ENCODE measurements at regions not wholly inside any gene's neighbourhood (a gene's known extent, or its start where the extent isn't known, plus 50 kb on each side); places are given as distances from the start of the nearest gene placed in this dataset.
"Not testable (repeated sequence)": the region's sequence is repeated elsewhere in the genome, so short reads cannot be mapped to it uniquely, and the experiment has no call there.

- H3K4me3 ChIP-seq (ENCODE audit: low read length); DNase-seq (ENCODE audit: low read depth): not testable (repeated sequence)
Observed at GRCh38 chr17:13659051-13659450, 57.3 kb upstream of the HS3ST3A1 start.

- no peak overlapping the region for H3K4me3 ChIP-seq (ENCODE audit: low read length)
- DNase-seq (ENCODE audit: low read depth): no peak
- TF ChIP-seq, protein P1, sequence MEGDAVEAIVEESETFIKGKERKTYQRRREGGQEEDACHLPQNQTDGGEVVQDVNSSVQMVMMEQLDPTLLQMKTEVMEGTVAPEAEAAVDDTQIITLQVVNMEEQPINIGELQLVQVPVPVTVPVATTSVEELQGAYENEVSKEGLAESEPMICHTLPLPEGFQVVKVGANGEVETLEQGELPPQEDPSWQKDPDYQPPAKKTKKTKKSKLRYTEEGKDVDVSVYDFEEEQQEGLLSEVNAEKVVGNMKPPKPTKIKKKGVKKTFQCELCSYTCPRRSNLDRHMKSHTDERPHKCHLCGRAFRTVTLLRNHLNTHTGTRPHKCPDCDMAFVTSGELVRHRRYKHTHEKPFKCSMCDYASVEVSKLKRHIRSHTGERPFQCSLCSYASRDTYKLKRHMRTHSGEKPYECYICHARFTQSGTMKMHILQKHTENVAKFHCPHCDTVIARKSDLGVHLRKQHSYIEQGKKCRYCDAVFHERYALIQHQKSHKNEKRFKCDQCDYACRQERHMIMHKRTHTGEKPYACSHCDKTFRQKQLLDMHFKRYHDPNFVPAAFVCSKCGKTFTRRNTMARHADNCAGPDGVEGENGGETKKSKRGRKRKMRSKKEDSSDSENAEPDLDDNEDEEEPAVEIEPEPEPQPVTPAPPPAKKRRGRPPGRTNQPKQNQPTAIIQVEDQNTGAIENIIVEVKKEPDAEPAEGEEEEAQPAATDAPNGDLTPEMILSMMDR (IDR thresholded peaks at IDR 0.05; ENCODE audit: insufficient read depth, low read depth, low read length, missing control alignments): no peak
Observed at GRCh38 chr17:13665872-13666635, 64.3 kb upstream of the HS3ST3A1 start.

DNA sequence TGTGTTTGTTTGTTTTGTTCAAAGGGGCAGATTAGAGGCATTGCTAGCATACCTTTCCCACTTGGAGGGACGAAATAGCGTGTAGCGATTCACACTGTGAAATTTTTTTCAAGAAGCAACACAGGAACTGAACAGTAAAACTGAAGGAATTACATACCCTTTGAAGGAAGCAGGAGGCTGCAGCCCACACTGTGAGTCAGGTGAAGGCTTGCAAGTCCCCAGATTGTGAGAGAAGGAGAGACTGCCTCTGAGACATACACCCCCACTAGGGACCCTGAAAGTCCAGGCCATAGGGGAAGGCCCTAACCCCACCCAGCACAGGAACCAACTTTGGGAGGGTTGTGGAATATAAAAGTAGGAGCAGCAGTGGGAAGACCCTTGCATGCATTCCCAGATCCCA, 69.6 kb upstream of the HS3ST3A1 start:
- TF ChIP-seq, protein P1 (IDR thresholded peaks at IDR 0.05; ENCODE audit: insufficient read depth, low read depth, low read length, missing control alignments): no peak
- H3K4me3 ChIP-seq (ENCODE audit: low read length): no peak overlapping the region
- no peak for DNase-seq (ENCODE audit: low read depth)

DNA sequence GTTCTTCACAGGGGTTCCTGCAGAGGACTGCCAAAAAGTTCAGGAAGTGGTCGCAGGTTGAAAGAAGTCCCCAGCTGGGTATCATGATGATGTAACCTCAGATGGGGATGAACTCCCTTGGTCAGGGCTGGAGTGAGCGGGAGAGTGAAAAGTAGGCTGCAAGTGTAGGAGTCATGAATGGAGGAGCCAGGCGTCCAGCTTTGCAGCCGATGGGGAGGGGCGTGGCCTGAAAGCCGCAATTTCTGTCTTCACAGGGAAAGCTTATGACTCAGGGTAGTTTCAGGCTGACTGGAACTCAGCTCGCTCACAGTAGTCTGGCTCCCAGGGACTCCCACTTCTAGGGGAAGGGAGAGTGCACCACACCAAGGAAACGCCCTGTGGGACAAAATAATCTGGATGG, 70.0 kb upstream of the HS3ST3A1 start:
- TF ChIP-seq, protein P1 (IDR thresholded peaks at IDR 0.05; ENCODE audit: insufficient read depth, low read depth, low read length, missing control alignments): no peak
- peak; percentile 1 for DNase-seq (ENCODE audit: low read depth)
- H3K4me3 ChIP-seq (ENCODE audit: low read length): no peak overlapping the region

- TF ChIP-seq, protein P1 (IDR thresholded peaks at IDR 0.05; ENCODE audit: insufficient read depth, low read depth, low read length, missing control alignments): no peak
- no peak for DNase-seq (ENCODE audit: low read depth)
- no peak overlapping the region for H3K4me3 ChIP-seq (ENCODE audit: low read length)
Observed at GRCh38 chr17:13678361-13678760, 76.6 kb upstream of the HS3ST3A1 start.

DNA sequence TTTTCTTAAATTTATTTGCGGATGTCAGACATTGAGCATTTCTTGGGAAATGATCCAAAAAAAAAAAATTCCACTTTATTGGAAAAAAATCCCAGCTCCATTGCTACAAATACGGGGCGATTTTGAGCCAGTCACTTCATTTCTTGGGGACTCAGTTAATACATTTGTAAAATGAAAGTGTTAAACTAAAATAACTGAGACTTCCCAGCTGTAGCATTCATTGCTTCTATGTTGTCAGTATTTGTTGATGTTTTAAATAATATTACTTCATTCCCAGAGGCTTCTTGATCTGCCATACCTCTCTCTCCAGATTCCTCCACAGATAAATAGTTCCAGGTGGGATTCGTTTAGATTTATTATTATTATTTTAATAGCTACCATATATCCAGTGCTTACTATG, 77.1 kb upstream of the HS3ST3A1 start:
- no peak overlapping the region for H3K4me3 ChIP-seq (ENCODE audit: low read length)
- TF ChIP-seq, protein P1 (IDR thresholded peaks at IDR 0.05; ENCODE audit: insufficient read depth, low read depth, low read length, missing control alignments): no peak
- DNase-seq (ENCODE audit: low read depth): no peak

DNA sequence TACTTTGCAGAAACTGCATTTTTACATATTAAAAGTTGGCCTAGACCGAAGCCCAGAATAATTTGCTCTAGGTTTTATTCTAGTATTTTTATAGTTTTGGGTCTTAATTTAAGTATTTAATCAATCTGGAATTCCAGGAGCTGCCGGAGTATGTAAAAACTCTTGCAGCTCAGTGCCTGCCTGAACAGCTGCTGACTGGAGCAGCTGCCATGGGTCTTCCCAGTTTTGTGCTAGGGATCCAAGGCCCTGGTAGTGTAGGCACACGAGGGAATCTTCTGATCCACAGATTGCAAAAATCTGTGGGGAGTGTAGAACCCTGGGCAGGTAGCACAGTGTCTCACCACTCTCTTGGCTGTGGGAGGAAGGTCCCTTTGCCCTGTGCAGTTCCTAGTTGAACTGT, 87.0 kb upstream of the HS3ST3A1 start:
- no peak for DNase-seq (ENCODE audit: low read depth)
- TF ChIP-seq, protein P1 (IDR thresholded peaks at IDR 0.05; ENCODE audit: insufficient read depth, low read depth, low read length, missing control alignments): no peak
- H3K4me3 ChIP-seq (ENCODE audit: low read length): no peak overlapping the region

Measured in epithelial cell of esophagus (primary cell).